GM12891 (cell line): ENCODE measurements at regions not wholly inside any gene's neighbourhood (a gene's known extent, or its start where the extent isn't known, plus 50 kb on each side); places are given as distances from the start of the nearest gene placed in this dataset.

Experiments
- POLR2A ChIP-seq: IDR thresholded peaks from 2 replicates; pipeline ENCODE4 v1.6.1; 2011; ENCODE audit warnings: low read depth, low read length, control low read depth
- POU2F2 ChIP-seq: IDR thresholded peaks from 2 replicates; pipeline ENCODE4 v1.6.1; 2011; ENCODE audit warnings: low read depth, mild to moderate bottlenecking, control low read depth, low read length, moderate library complexity
- TAF1 ChIP-seq: IDR thresholded peaks from 2 replicates; pipeline ENCODE4 v1.6.1; 2011; ENCODE audit warnings: low read depth, low read length, control low read depth

DNA sequence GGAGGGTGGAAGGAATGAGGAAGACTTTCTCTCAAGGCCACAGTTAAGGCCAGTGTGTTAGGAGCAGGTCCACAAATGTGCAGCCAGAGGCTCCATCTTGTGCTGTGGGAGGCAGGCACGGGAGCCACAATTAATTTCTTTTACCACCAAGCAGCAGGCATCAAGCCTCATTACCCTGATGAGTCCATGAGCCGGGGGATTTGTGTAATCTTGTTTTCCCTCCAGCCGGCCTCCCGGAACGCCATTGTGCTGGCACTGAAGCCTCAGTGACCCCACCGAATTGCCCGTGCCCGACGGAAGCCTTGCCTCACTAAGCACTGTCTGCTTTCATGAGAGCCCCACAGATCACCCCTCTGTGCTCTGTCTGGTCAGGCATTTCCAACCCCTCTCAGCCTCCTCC is 154.7 kb upstream of the STX18 start:
- TF ChIP-seq POLR2A, result no peak
- no peak for TF ChIP-seq TAF1
- no peak for TF ChIP-seq POU2F2
